ENCODE measurements at regions not wholly inside any gene's neighbourhood (a gene's known extent, or its start where the extent isn't known, plus 50 kb on each side); places are given as distances from the start of the nearest gene placed in this dataset.

DNA sequence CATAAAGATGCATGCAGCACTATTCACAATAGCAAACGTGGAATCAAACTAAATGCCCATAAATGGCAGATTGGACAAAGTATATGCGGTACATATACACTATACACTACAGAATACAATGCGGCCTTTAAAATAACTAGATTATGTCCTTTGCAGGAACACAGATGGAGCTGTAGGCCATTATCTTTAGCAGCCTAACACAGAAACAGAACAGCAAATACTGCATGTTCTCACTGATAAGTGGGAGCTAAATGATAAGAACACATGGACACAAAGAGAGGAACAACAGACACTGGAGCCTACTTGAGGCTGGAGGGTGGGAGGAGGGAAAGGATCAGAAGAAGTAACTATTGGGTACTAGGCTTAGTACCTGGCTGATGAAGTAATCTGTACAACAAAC, 758.2 kb downstream of the TLE1 start:
- no peaks in the 10 kb centered on the region for H3K36me3 ChIP-seq (ENCODE audit: control insufficient read depth in 2 of 2, extremely low read depth in 1 of 2, insufficient read depth in 2 of 2, low read length in 2 of 2)
- no peaks in the 10 kb centered on the region for H3K9me1 ChIP-seq (ENCODE audit: control insufficient read depth, extremely low read depth, insufficient read depth, low read length)
- H3K79me2 ChIP-seq (ENCODE audit: control insufficient read depth, insufficient read depth, low read length): no peaks in the 10 kb centered on the region
- no peaks in the 10 kb centered on the region for H3K27me3 ChIP-seq (ENCODE audit: control insufficient read depth, extremely low read depth, insufficient read depth, low read length)
- H3K9ac ChIP-seq (ENCODE audit: control insufficient read depth, extremely low read depth, insufficient read depth, low read length): no peak overlapping the region
- H3K4me1 ChIP-seq (ENCODE audit: control insufficient read depth, extremely low read depth, insufficient read depth, low read length): no peaks in the 10 kb centered on the region
- DNase-seq (ENCODE audit: low read depth, low spot score): no peak
- dilution Hi-C loops (cut with MboI; ENCODE audit: extremely low pct_ligation_motif_present, low sequenced_read_pairs): no loop called here
- no peak overlapping the region for H3K4me3 ChIP-seq (ENCODE audit: control insufficient read depth in 2 of 3, extremely low read depth in 1 of 3, insufficient read depth in 2 of 3, low read depth in 1 of 3, low read length in 3 of 3)
- no peak overlapping the region for H2AFZ ChIP-seq (ENCODE audit: control insufficient read depth, low read length)
- H3K4me2 ChIP-seq (ENCODE audit: control insufficient read depth, extremely low read depth, insufficient read depth, low read depth, low read length): no peak overlapping the region
- no peak for FAIRE-seq
- no peaks in the 10 kb centered on the region for H4K20me1 ChIP-seq (ENCODE audit: control insufficient read depth, extremely low read depth, insufficient read depth, low read length)
- H3K9me3 ChIP-seq (ENCODE audit: control insufficient read depth, low read depth, low read length): no peaks in the 10 kb centered on the region
- TF ChIP-seq CTCF (optimal IDR thresholded peaks at IDR 0.05 in 1 of 3, IDR thresholded peaks at IDR 0.05 in 1 of 3, conservative IDR thresholded peaks at IDR 0.05 in 1 of 3; ENCODE audit: extremely low read depth in 1 of 3, insufficient read depth in 2 of 3, low read length in 3 of 3): no peak
- no peak for TF ChIP-seq EZH2 (IDR thresholded peaks at IDR 0.05; ENCODE audit: low read length)
- no peak overlapping the region for H3K27ac ChIP-seq (ENCODE audit: control insufficient read depth, insufficient read depth, low read length)

- Histone ChIP-seq H3K27me3 (ENCODE audit: control insufficient read depth, extremely low read depth, insufficient read depth, low read length) (no peaks in the 10 kb centered on the region), H3K4me2 (ENCODE audit: control insufficient read depth, extremely low read depth, insufficient read depth, low read depth, low read length) (no peak overlapping the region), H3K9ac (ENCODE audit: control insufficient read depth, extremely low read depth, insufficient read depth, low read length) (no peak overlapping the region), H3K4me1 (ENCODE audit: control insufficient read depth, extremely low read depth, insufficient read depth, low read length) (no peaks in the 10 kb centered on the region), H3K9me3 (ENCODE audit: control insufficient read depth, low read depth, low read length) (no peaks in the 10 kb centered on the region), H3K9me1 (ENCODE audit: control insufficient read depth, extremely low read depth, insufficient read depth, low read length) (no peaks in the 10 kb centered on the region), H3K4me3 (ENCODE audit: control insufficient read depth in 2 of 3, extremely low read depth in 1 of 3, insufficient read depth in 2 of 3, low read depth in 1 of 3, low read length in 3 of 3) (no peak overlapping the region), H4K20me1 (ENCODE audit: control insufficient read depth, extremely low read depth, insufficient read depth, low read length) (no peaks in the 10 kb centered on the region), H3K36me3 (ENCODE audit: control insufficient read depth in 2 of 2, extremely low read depth in 1 of 2, insufficient read depth in 2 of 2, low read length in 2 of 2) (no peaks in the 10 kb centered on the region), H3K79me2 (ENCODE audit: control insufficient read depth, insufficient read depth, low read length) (no peaks in the 10 kb centered on the region), H3K27ac (ENCODE audit: control insufficient read depth, insufficient read depth, low read length) (no peak overlapping the region), H2AFZ (ENCODE audit: control insufficient read depth, low read length) (no peak overlapping the region)
- DNase-seq (ENCODE audit: low read depth, low spot score) (no peak), FAIRE-seq (no peak)
- dilution Hi-C loops (cut with MboI; ENCODE audit: extremely low pct_ligation_motif_present, low sequenced_read_pairs): no loop called here
- no peak for TF ChIP-seq EZH2 (IDR thresholded peaks at IDR 0.05; ENCODE audit: low read length)
- TF ChIP-seq CTCF (optimal IDR thresholded peaks at IDR 0.05 in 1 of 3, IDR thresholded peaks at IDR 0.05 in 1 of 3, conservative IDR thresholded peaks at IDR 0.05 in 1 of 3; ENCODE audit: extremely low read depth in 1 of 3, insufficient read depth in 2 of 3, low read length in 3 of 3): no peak
Measured at GRCh38 chr9:80928697-80929096, 760.6 kb downstream of the TLE1 start.
